HL-60 (cell line): ENCODE measurements at regions not wholly inside any gene's neighbourhood (a gene's known extent, or its start where the extent isn't known, plus 50 kb on each side); places are given as distances from the start of the nearest gene placed in this dataset.

Experiments
- DNase-seq, 2 experiments: peaks; one replicate each; pipeline ENCODE4 v3.0.0-alpha.2; 2010 to 2020; ENCODE audit warnings: low read depth in 1 of 2, low spot score in 1 of 2
- H3K27ac ChIP-seq: fragments of 250-450 bp; sonication (Bioruptor Pico); replicated peaks from 2 replicates; pipeline ENCODE4 v1.5.1; 2020; ENCODE audit warnings: mild to moderate bottlenecking, moderate library complexity
- H3K27me3 ChIP-seq: fragments of 250-450 bp; sonication (Bioruptor Pico); 2 replicates; pipeline ENCODE4 v1.5.1; 2021; ENCODE audit warnings: mild to moderate bottlenecking, moderate library complexity; ENCODE audit not compliant: insufficient read depth, poor library complexity, severe bottlenecking
- H3K4me3 ChIP-seq: replicated peaks from 2 replicates; pipeline ENCODE4 v1.5.1; 2011; ENCODE audit warnings: mild to moderate bottlenecking, control low read depth, low read length; ENCODE audit not compliant: insufficient read depth
- CTCF ChIP-seq: IDR thresholded peaks from one replicate; pipeline ENCODE4 v1.5.1; 2011; ENCODE audit warnings: low read length, control low read depth, inconsistent platforms; ENCODE audit not compliant: insufficient read depth
- GABPA ChIP-seq: IDR thresholded peaks from 2 replicates; pipeline ENCODE4 v1.6.1; 2012; ENCODE audit warnings: low read depth
- POLR2AphosphoS5 ChIP-seq: IDR thresholded peaks from 2 replicates; pipeline ENCODE4 v1.6.1; 2012; ENCODE audit warnings: low read depth
- REST ChIP-seq: IDR thresholded peaks from 2 replicates; pipeline ENCODE4 v1.6.1; 2012; ENCODE audit warnings: low read depth; ENCODE audit not compliant: insufficient replicate concordance
- SPI1 ChIP-seq: IDR thresholded peaks from 2 replicates; pipeline ENCODE4 v1.6.1; 2012; ENCODE audit warnings: low read depth, mild to moderate bottlenecking, borderline replicate concordance

GRCh38 chr15:39180030-39180429 lies 400.8 kb upstream of the THBS1 start:
- no peak overlapping the region for H3K27ac ChIP-seq
- H3K4me3 ChIP-seq = no peak overlapping the region
- DNase-seq = no peak

GRCh38 chr15:39180483-39180933 lies 400.4 kb upstream of the THBS1 start:
- Histone ChIP-seq H3K27ac (no peak overlapping the region), H3K4me3 (no peak overlapping the region), H3K27me3 (no peaks in the 10 kb centered on the region)
- TF ChIP-seq REST (no peak), SPI1 (no peak), CTCF (no peak), POLR2AphosphoS5 (no peak), GABPA (no peak)
- no peak for DNase-seq

More at GRCh38 chr15:39180030-39180429, 400.8 kb upstream of the THBS1 start:
- TF ChIP-seq CTCF (no peak), REST (no peak), GABPA (no peak), POLR2AphosphoS5 (no peak)
- H3K27me3 ChIP-seq = peaks cover under 1% of the 10 kb centered on the region

GRCh38 chr15:39181056-39181747 lies 399.7 kb upstream of the THBS1 start:
- H3K27me3 ChIP-seq = no peaks in the 10 kb centered on the region
- TF ChIP-seq REST = no peak
- H3K27ac ChIP-seq = no peak overlapping the region
- H3K4me3 ChIP-seq = no peak overlapping the region
- no peak for DNase-seq
